Activated naive CD8-positive, alpha-beta T cell treated with anti-CD3 and anti-CD28 coated beads, Interleukin-2, amount 10 ng/mL, durations not matched to agents 7 days and 5 days (primary cell): ENCODE measurements at regions not wholly inside any gene's neighbourhood (a gene's known extent, or its start where the extent isn't known, plus 50 kb on each side); places are given as distances from the start of the nearest gene placed in this dataset.

Experiments used
- ATAC-seq: fragments of 150-1000 bp; cut with Tn5 transposase; one replicate; pipeline ENCODE4 v1.10.0; 2021; ENCODE audit warnings: low read depth, moderate library complexity
- POLR2A ChIA-PET: fragments of 350-600 bp; sonication (Branson Sonifier 250); formaldehyde crosslinking; loops from one replicate; lab custom pipeline; 2021; ENCODE audit warnings: antibody characterized with exemption; lab: Charles Lee
- DNase-seq: peaks from one replicate; pipeline ENCODE4 v3.0.0; 2021
- H3K27ac Mint-ChIP-seq: one replicate; pipeline ENCODE4 v1.8.0; 2022; ENCODE audit warnings: mild to moderate bottlenecking, mixed read lengths
- H3K27me3 Mint-ChIP-seq: one replicate; pipeline ENCODE4 v1.8.0; 2022; ENCODE audit warnings: mild to moderate bottlenecking, moderate library complexity, mixed read lengths
- H3K36me3 Mint-ChIP-seq: one replicate; pipeline ENCODE4 v1.8.0; 2021; ENCODE audit warnings: mild to moderate bottlenecking, mixed read lengths
- H3K4me1 Mint-ChIP-seq: one replicate; pipeline ENCODE4 v1.8.0; 2021; ENCODE audit warnings: mixed read lengths
- H3K4me3 Mint-ChIP-seq: one replicate; pipeline ENCODE4 v1.8.0; 2022; ENCODE audit warnings: mild to moderate bottlenecking, moderate library complexity, mixed read lengths
- H3K9me3 Mint-ChIP-seq: one replicate; pipeline ENCODE4 v1.8.0; 2021; ENCODE audit warnings: mixed read lengths

DNA sequence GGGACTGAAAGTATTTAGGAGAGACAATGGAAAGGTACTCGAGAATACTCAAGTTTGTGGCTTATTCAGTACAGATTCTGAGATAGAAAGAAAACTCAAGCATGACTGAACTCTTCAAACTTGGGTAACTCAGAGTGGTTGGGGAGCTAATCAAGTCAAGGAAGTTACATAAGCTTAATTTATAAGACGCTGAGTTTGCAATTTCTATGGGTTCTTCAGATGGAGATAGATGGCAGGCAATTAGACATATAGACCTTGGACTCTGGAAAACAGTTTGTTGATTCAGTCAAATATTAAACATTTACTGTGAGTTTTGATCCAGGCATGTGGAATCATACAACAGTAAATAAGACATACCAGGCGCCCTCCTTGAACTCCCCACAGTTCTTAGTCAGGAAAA is 1749.9 kb upstream of the TENM3 start:
- Mint-ChIP-seq H3K4me1 (peaks cover 2% of the 10 kb centered on the region), H3K36me3 (no peaks in the 10 kb centered on the region), H3K27ac (no peak overlapping the region), H3K4me3 (no peak overlapping the region), H3K9me3 (peaks cover 5% of the 10 kb centered on the region), H3K27me3 (no peaks in the 10 kb centered on the region)
- DNase-seq, result no peak
- POLR2A ChIA-PET, result no interaction called here
- ATAC-seq, result no peak

DNA sequence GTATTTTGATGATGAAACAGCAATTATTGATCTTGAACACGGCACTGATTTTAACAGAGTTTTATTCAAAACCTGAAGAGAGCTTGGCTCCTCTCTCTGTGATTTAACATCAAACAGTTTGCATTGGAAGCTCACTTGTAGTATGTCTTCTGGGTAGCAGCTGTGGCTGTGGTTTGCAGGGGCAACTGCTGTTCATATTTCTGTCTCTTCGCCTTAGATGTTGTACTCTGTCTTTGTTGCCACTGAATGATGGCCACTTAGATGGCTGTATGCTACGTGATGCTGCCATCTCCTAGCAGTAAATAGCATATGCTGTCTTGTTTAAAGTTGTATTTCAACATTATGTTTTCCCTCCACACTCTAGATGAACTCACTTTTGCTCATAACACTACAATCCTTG is 1743.0 kb upstream of the TENM3 start:
- DNase-seq, result no peak
- Mint-ChIP-seq H3K9me3 (peaks cover 5% of the 10 kb centered on the region), H3K27ac (no peak overlapping the region), H3K4me3 (no peak overlapping the region), H3K4me1 (no peaks in the 10 kb centered on the region), H3K27me3 (no peaks in the 10 kb centered on the region), H3K36me3 (no peaks in the 10 kb centered on the region)
- no peak for ATAC-seq
- POLR2A ChIA-PET, result no interaction called here

DNA sequence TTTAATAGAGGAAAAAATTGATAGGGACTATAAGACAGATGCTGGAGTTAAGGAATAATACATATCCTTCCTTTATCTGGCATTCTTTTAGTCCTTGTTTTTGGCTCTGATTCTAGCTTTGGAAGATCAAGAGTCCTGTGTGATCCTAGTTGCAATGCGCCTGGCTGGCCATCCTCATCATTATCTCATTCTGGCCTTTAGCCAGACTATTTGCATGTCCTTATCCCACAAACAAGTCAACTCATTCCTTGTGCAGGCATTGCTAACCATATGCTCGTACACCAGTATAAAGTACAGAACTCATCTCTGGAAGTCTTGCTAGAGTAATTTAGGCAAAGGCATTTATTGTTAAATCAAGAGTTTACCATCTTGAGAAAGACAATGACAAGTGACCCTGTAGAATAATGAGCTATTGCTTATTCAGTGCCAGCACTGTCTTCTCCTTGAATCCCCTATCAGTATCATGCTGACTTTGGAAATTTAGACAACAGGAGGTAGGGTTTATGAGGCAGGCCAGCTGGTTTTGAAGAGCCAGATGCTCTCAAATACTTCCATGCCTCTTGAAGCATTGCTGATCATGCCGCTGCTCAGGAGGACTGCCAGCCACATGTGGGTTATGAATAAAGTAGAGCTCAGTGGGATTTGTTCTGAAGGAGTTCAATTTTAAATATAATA is 1730.3 kb upstream of the TENM3 start:
- H3K4me3 Mint-ChIP-seq, result no peak overlapping the region
- H3K4me1 Mint-ChIP-seq, result no peaks in the 10 kb centered on the region
- H3K27me3 Mint-ChIP-seq, result no peaks in the 10 kb centered on the region
- POLR2A ChIA-PET, result no interaction called here
- no peak overlapping the region for H3K27ac Mint-ChIP-seq
- no peak for DNase-seq
- no peaks in the 10 kb centered on the region for H3K36me3 Mint-ChIP-seq
- peaks cover 2% of the 10 kb centered on the region for H3K9me3 Mint-ChIP-seq
- no peak for ATAC-seq

DNA sequence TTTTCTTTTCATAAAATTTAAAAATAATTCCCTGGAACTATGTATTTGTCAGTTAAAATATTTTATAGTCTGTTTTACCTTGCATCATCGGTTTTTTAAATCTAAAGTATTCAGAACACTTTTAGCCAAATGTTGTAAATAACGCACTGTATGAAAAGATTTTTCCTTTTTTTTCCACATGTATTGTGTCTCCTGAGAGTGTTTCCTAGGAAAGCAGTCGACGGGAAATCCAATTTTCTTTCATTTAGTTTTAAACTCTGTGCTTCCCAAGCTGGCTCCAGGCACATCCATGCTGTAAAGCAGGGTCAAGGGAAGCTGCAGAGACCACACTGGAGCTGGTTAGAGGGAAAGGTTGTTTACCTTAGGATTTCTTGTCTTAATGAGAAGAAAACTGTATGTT is 1724.3 kb upstream of the TENM3 start:
- H3K4me1 Mint-ChIP-seq, result no peaks in the 10 kb centered on the region
- no peaks in the 10 kb centered on the region for H3K27me3 Mint-ChIP-seq
- no peak overlapping the region for H3K4me3 Mint-ChIP-seq
- H3K36me3 Mint-ChIP-seq, result no peaks in the 10 kb centered on the region
- H3K9me3 Mint-ChIP-seq, result no peaks in the 10 kb centered on the region
- POLR2A ChIA-PET, result no interaction called here
- ATAC-seq, result no peak
- DNase-seq, result no peak
- no peak overlapping the region for H3K27ac Mint-ChIP-seq

DNA sequence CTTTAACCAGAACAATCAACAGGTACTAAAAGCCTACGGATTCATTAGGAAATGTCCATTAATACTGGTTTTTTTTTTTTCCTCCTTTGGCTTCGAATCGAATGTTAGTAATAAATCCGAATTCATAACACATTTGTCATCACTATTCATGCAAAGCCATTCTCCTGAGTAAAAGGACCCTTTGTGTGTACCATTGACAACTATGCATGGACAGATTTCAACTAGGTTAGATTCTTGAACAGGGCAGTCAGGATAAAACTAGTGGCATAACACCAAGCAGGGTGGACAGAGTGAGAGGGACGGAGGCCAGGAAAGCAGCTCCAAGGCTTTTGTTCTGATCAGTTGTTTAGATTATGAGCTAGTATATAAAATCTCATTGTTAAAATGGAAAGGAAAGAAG is 1722.0 kb upstream of the TENM3 start:
- Mint-ChIP-seq H3K36me3 (no peaks in the 10 kb centered on the region), H3K4me1 (no peaks in the 10 kb centered on the region), H3K4me3 (no peak overlapping the region), H3K27ac (no peak overlapping the region), H3K27me3 (no peaks in the 10 kb centered on the region), H3K9me3 (no peaks in the 10 kb centered on the region)
- DNase-seq (no peak), ATAC-seq (no peak)
- POLR2A ChIA-PET, result no interaction called here

DNA sequence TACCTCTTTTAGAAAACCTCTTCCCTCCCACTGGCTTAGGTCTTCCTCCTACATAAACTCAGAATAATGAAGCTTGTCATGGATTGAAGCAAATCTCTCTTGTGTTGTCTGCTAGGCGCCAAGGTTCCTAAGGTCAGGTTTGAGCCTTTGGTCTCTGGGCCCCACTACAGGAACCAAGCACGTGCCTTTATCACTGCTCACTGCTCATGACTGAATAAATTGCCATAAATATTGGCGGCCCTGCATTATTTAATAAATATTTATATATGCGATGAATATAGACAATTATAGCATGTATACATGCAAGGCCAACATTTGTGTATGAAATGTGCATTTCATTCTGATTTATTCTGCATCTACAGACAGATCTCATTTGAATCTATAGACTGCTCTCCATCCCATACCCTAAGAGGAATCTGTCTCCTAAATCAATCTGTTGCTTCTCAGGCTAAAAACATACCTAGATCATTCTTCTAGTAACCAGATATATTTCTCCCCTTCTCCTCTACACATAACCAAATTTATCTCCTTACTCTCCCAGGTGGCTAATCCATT is 1717.6 kb upstream of the TENM3 start:
- Mint-ChIP-seq H3K9me3 (peaks cover 2% of the 10 kb centered on the region), H3K4me3 (no peak overlapping the region), H3K36me3 (no peaks in the 10 kb centered on the region), H3K27me3 (no peaks in the 10 kb centered on the region), H3K4me1 (no peaks in the 10 kb centered on the region), H3K27ac (no peak overlapping the region)
- POLR2A ChIA-PET, result no interaction called here
- no peak for DNase-seq
- no peak for ATAC-seq

DNA sequence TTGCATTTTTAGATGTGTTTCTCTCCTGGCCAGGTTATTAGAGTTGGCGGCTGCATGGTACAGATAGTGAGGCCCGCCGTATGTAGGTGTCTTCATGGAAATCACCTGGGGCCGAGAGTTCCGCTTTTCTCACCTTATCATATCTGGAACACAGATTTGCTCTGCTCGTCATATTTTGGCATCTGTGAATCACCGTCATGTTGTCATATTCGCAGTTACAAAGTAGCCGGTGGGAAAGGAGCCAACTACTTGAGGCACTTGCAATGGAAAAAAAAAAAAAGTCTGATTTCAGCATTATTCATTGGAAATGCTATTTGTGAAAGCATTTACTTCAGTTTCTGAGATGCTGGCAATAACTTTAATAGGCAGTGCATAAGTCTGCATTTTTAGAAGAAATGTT is 1715.2 kb upstream of the TENM3 start:
- Mint-ChIP-seq H3K27me3 (no peaks in the 10 kb centered on the region), H3K36me3 (no peaks in the 10 kb centered on the region), H3K9me3 (peaks cover 2% of the 10 kb centered on the region), H3K4me1 (no peaks in the 10 kb centered on the region), H3K4me3 (no peak overlapping the region), H3K27ac (no peak overlapping the region)
- ATAC-seq (no peak), DNase-seq (no peak)
- POLR2A ChIA-PET, result no interaction called here

DNA sequence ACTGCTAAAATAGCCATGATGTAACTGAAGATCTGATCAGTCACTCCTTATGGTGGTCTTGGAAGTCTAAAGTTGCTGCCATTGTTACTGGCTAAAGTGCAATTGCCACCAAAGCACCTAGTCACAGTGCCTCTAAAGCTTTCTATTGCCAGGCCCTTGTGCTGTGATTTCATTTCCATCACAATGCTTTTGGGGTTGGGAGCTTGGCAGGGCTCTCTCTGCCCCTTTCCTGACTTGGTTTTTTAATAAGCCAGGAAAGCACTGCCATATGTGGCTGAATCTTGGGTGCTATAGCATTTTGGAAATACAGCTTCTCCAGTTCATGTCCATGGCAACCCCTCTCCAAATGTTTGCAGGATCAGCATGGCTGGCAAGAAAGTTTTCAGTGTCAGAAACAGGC is 1712.4 kb upstream of the TENM3 start:
- DNase-seq (no peak), ATAC-seq (no peak)
- Mint-ChIP-seq H3K9me3 (peaks cover 2% of the 10 kb centered on the region), H3K27me3 (no peaks in the 10 kb centered on the region), H3K4me3 (no peak overlapping the region), H3K4me1 (no peaks in the 10 kb centered on the region), H3K36me3 (no peaks in the 10 kb centered on the region), H3K27ac (no peak overlapping the region)
- POLR2A ChIA-PET, result no interaction called here

DNA sequence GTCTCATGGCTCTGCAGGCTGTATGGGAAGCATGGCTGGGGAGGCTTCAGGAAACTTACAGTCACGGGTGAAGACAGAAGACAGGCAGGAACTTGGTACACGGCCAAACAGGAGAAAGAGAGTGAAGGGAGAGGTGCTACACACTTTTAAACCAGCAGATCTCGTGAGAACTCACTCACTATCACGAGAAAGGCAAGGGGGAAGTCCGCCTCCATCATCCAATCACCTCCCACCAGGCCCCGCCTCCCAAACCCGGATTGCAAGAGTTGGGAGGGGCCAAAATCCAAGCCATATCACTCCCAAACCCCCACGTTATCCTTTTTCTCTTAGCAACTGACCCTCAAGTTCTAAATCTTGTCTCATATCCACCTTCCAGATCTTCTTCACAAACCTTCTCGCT is 1710.5 kb upstream of the TENM3 start:
- Mint-ChIP-seq H3K27me3 (no peaks in the 10 kb centered on the region), H3K4me1 (no peaks in the 10 kb centered on the region), H3K9me3 (peaks cover 2% of the 10 kb centered on the region), H3K36me3 (no peaks in the 10 kb centered on the region), H3K4me3 (no peak overlapping the region), H3K27ac (no peak overlapping the region)
- DNase-seq (no peak), ATAC-seq (no peak)
- POLR2A ChIA-PET, result no interaction called here

DNA sequence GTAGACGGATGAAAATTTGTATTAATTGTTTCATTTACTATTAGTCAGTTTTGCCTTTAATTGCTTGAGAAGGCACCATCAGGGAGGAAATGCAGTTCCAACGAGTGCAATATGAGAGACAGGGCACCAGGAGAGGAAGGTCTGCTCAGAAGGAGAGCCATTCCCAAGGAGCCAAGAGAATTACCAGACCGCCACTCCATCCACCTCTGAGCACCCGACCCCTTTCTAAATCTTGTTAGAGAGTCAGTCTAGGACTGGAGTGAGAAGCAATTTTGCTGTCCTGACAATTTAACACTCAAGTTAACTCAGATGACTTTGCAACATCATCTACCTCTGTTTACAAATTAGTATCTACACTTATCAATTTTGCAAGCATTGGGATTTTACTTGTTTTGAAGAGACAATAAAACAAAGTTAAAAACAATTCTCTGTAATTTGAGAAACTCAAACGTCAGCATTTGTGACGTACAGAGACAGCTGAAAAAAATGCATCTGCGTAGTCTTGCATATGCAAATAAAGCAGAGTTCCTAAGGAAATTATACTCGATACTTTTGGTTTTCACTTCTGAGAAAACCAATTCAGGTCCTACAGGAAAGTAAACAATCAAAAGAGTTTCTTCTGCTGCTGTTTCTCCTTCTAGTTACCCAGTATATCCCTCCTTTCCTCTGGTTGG is 1704.7 kb upstream of the TENM3 start:
- H3K4me1 Mint-ChIP-seq, result no peaks in the 10 kb centered on the region
- no peaks in the 10 kb centered on the region for H3K9me3 Mint-ChIP-seq
- POLR2A ChIA-PET, result no interaction called here
- DNase-seq (no peak), ATAC-seq (no peak)
- H3K36me3 Mint-ChIP-seq, result no peaks in the 10 kb centered on the region
- no peak overlapping the region for H3K4me3 Mint-ChIP-seq
- H3K27me3 Mint-ChIP-seq, result no peaks in the 10 kb centered on the region
- H3K27ac Mint-ChIP-seq, result no peak overlapping the region

DNA sequence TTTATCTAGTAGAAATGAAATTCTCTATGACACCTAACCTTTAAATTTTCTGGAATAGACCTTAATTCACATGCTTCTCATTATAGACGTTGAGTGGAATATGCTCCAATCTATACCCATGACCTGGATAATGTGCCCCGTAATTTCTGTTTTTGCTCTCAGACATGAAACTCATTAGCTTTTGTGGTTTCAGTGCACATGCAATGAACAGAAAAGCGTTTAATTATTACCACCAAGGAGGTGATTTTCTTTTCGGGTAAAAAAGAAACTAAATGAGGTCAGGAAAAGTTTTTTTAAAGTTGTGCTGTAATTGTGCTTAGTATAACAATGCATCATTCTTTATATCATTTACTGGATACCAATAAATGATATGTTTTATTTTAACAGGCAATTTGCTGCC is 1703.9 kb upstream of the TENM3 start:
- H3K9me3 Mint-ChIP-seq, result no peaks in the 10 kb centered on the region
- no peaks in the 10 kb centered on the region for H3K36me3 Mint-ChIP-seq
- no peak overlapping the region for H3K27ac Mint-ChIP-seq
- DNase-seq (no peak), ATAC-seq (no peak)
- H3K4me1 Mint-ChIP-seq, result no peaks in the 10 kb centered on the region
- POLR2A ChIA-PET, result no interaction called here
- no peak overlapping the region for H3K4me3 Mint-ChIP-seq
- H3K27me3 Mint-ChIP-seq, result no peaks in the 10 kb centered on the region

DNA sequence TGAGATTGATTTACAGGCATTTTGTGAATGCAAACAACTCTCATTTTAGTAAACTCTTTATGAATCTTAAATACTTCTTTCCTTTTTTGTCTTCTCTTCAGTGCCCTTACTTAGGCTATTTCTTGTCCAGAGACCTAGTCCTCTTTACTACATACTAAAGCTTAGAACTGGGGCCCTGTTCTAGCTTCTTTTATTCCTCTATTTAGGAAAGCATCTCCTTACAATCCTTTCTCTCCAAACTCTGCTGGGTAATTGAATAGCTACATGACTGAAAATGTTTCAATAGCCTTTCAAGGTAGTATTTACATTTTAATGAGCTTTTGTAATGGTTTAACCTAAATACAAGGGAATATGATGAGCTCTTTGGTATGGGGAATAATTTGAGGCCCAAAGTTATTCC is 1701.5 kb upstream of the TENM3 start:
- no peaks in the 10 kb centered on the region for H3K4me1 Mint-ChIP-seq
- no peaks in the 10 kb centered on the region for H3K36me3 Mint-ChIP-seq
- POLR2A ChIA-PET, result no interaction called here
- H3K27me3 Mint-ChIP-seq, result no peaks in the 10 kb centered on the region
- ATAC-seq (no peak), DNase-seq (no peak)
- H3K4me3 Mint-ChIP-seq, result no peak overlapping the region
- H3K27ac Mint-ChIP-seq, result no peak overlapping the region
- H3K9me3 Mint-ChIP-seq, result peaks cover 1% of the 10 kb centered on the region

DNA sequence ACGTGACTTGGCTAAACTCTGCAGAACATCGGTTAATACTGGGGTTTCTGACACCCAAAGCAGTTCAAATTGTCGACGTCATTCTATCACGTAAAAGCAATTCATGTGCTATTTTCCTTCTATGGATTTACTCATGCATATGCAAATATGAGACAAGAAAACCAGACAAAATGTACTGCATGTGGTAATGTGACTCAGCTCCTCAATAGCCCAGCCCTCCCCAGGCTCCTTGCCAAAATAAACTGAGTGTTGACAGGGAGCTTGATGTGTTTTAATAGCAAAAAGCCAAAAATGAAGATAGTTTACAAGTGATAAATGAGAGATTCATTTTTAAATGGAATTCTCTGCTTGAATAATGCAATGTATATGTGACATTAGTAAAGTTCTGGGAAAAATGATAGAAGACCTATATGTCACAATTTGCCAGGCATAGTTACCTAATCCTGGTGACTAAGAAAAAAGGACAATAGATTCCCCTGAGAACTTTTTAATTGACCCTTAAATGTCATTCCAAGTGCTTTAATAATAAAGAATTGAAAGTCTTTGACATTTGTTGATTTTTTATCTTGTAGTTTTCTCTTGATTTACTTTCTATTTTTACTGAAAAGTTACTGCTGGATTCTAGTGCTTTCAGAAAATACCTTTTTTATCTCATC is 1700.6 kb upstream of the TENM3 start:
- Mint-ChIP-seq H3K27me3 (no peaks in the 10 kb centered on the region), H3K4me3 (no peak overlapping the region), H3K4me1 (no peaks in the 10 kb centered on the region), H3K9me3 (peaks cover 1% of the 10 kb centered on the region), H3K36me3 (no peaks in the 10 kb centered on the region), H3K27ac (no peak overlapping the region)
- no peak for DNase-seq
- POLR2A ChIA-PET, result no interaction called here
- no peak for ATAC-seq

DNA sequence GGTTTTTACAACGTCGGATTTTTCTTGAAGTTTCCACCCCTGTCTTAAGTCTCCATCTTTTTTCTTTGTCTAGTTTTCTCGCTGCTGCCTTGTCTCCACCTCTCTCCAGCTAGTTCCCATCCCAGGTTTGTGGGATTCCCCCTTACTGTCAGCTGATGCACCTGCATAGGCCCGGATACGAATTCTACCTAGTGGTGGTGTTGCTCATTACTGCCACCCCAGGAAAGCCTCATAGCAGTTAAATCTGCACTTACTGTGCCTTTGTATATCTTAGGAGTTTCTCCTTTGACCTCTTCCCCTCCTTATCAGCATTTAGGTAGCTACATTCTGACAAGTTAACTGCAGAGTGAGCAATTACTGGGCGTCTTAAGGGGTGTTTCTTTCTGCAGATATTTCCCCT is 1693.1 kb upstream of the TENM3 start:
- no peaks in the 10 kb centered on the region for H3K36me3 Mint-ChIP-seq
- no peak overlapping the region for H3K4me3 Mint-ChIP-seq
- no peak overlapping the region for H3K27ac Mint-ChIP-seq
- H3K4me1 Mint-ChIP-seq, result no peaks in the 10 kb centered on the region
- DNase-seq (no peak), ATAC-seq (no peak)
- POLR2A ChIA-PET, result no interaction called here
- H3K27me3 Mint-ChIP-seq, result peaks cover 2% of the 10 kb centered on the region
- peaks cover 3% of the 10 kb centered on the region for H3K9me3 Mint-ChIP-seq
